ENCODE measurements at regions not wholly inside any gene's neighbourhood (a gene's known extent, or its start where the extent isn't known, plus 50 kb on each side); places are given as distances from the start of the nearest gene placed in this dataset.

DNA sequence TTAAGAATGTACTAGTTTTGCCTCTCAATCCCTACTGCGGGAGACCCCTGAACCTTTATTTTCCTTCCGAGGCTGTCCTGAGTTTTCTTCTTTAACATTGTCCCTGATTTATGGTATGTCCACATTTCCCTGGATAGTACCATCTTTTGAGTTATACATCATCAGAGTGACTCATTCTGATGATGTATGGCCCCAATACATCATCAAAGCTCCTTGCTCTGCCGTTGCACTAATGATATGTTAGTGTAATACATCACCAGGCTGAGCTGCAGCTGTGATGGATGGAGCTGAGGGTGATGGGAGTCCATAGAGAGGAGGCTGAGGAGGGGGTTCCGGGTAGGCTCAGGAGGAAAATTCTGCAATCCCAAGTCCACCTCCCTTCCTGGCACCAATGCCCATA lies 986.5 kb downstream of the KCNMA1 start:
- no peaks in the 10 kb centered on the region for H3K9me3 ChIP-seq (ENCODE audit: control insufficient read depth in 4 of 4, low read length in 3 of 4)
- H3K4me3 ChIP-seq (ENCODE audit: low read depth in 1 of 3, low read length in 3 of 3): no peak overlapping the region
- H3K27ac ChIP-seq (ENCODE audit: low read depth in 1 of 2, low read length in 2 of 2): no peak overlapping the region
- peaks cover 0 to 4% (median 0%) of the 10 kb centered on the region in 4 donors for H3K27me3 ChIP-seq (ENCODE audit: control insufficient read depth in 4 of 4, insufficient read depth in 4 of 4, low read length in 3 of 4)
- no peaks in the 10 kb centered on the region for H3K4me1 ChIP-seq (ENCODE audit: control insufficient read depth in 4 of 4, insufficient read depth in 4 of 4, low read length in 3 of 4)
- H3K9ac ChIP-seq (ENCODE audit: low read depth in 1 of 2, low read length in 2 of 2): no peak overlapping the region
- WGBS: 77% methylated on average over 4 of the region's 4 CpGs
- TF ChIP-seq HNF4A (conservative IDR thresholded peaks at IDR 0.05): no peak
- TF ChIP-seq NR2F2 (IDR thresholded peaks at IDR 0.05): no peak
- no peak for TF ChIP-seq FOXA1 (IDR thresholded peaks at IDR 0.05)
- TF ChIP-seq FOXA2 (IDR thresholded peaks at IDR 0.05): no peak
- TF ChIP-seq RXRA (IDR thresholded peaks at IDR 0.05): no peak
- TF ChIP-seq HNF4G (IDR thresholded peaks at IDR 0.05): no peak
- no peak for TF ChIP-seq SP1 (IDR thresholded peaks at IDR 0.05)
- DNase-seq (ENCODE audit: low spot score): no peak
- no peaks in the 10 kb centered on the region for H3K36me3 ChIP-seq (ENCODE audit: control insufficient read depth in 4 of 4, insufficient read depth in 3 of 4, low read depth in 1 of 4, low read length in 3 of 4)

DNA sequence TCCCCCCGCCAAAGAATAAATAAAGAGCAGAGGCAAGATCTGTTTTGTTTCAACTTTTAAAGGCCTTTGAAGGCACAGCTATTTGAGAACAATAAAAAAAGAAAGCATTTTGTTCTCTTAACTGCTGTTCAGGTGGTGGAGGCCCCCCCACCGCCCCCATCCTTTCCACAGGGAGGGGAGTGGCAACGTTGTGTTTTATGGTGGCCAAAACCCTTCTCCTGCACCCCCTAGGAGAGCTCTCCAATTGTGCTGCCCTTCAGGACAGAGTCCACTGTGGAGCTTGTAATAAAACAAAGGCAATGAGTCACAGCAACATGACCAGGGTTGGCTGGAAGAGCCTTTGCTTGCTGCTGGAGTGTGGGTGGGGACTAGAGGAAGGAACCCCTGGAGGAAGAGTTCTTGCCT lies 987.9 kb downstream of the KCNMA1 start:
- WGBS: 51% methylated on average over 3 of the region's 3 CpGs
- no peak overlapping the region for H3K4me3 ChIP-seq (ENCODE audit: low read depth in 1 of 3, low read length in 3 of 3)
- H3K27ac ChIP-seq (ENCODE audit: low read depth in 1 of 2, low read length in 2 of 2): no peak overlapping the region
- TF ChIP-seq RAD21 (IDR thresholded peaks at IDR 0.05) (no peak), JUND (IDR thresholded peaks at IDR 0.05) (no peak), EGR1 (IDR thresholded peaks at IDR 0.05; ENCODE audit: low read depth in 2 of 2) (no peak)
- H3K9ac ChIP-seq (ENCODE audit: low read depth in 1 of 2, low read length in 2 of 2): no peak overlapping the region
- no peaks in the 10 kb centered on the region for H3K4me1 ChIP-seq (ENCODE audit: control insufficient read depth in 4 of 4, insufficient read depth in 4 of 4, low read length in 3 of 4)
- H3K9me3 ChIP-seq (ENCODE audit: control insufficient read depth in 4 of 4, low read length in 3 of 4): no peaks in the 10 kb centered on the region
- H3K36me3 ChIP-seq (ENCODE audit: control insufficient read depth in 4 of 4, insufficient read depth in 3 of 4, low read depth in 1 of 4, low read length in 3 of 4): no peaks in the 10 kb centered on the region
- DNase-seq (ENCODE audit: low spot score): no peak
- peaks cover 0 to 3% (median 0%) of the 10 kb centered on the region in 4 donors for H3K27me3 ChIP-seq (ENCODE audit: control insufficient read depth in 4 of 4, insufficient read depth in 4 of 4, low read length in 3 of 4)

DNA sequence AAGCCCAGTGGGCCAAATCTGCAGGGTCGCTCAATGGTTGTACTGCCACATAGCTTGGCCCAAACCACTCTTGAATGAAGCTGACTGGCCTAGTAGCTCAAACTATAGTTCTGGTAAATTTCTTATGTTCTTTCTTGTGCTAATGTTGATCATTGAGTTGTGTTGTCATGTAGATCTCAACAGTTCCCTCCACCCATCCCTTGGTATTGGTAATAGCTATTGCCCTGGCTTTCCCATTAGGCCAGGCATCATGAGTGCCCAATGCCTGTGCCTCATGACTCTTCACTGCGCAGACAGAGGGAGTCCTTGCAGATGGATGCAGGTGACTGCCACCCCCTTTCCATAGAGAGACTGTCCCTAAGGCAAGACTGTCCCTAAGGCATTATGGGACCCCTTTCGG lies 988.4 kb downstream of the KCNMA1 start:
- peaks cover 0 to 3% (median 0%) of the 10 kb centered on the region in 4 donors for H3K27me3 ChIP-seq (ENCODE audit: control insufficient read depth in 4 of 4, insufficient read depth in 4 of 4, low read length in 3 of 4)
- no peak overlapping the region for H3K9ac ChIP-seq (ENCODE audit: low read depth in 1 of 2, low read length in 2 of 2)
- 85% methylated on average over 3 of the region's 3 CpGs for WGBS
- H3K4me1 ChIP-seq (ENCODE audit: control insufficient read depth in 4 of 4, insufficient read depth in 4 of 4, low read length in 3 of 4): no peaks in the 10 kb centered on the region
- no peaks in the 10 kb centered on the region for H3K9me3 ChIP-seq (ENCODE audit: control insufficient read depth in 4 of 4, low read length in 3 of 4)
- H3K36me3 ChIP-seq (ENCODE audit: control insufficient read depth in 4 of 4, insufficient read depth in 3 of 4, low read depth in 1 of 4, low read length in 3 of 4): no peaks in the 10 kb centered on the region
- H3K4me3 ChIP-seq (ENCODE audit: low read depth in 1 of 3, low read length in 3 of 3): no peak overlapping the region
- no peak for DNase-seq (ENCODE audit: low spot score)
- no peak overlapping the region for H3K27ac ChIP-seq (ENCODE audit: low read depth in 1 of 2, low read length in 2 of 2)
- TF ChIP-seq, protein P1, sequence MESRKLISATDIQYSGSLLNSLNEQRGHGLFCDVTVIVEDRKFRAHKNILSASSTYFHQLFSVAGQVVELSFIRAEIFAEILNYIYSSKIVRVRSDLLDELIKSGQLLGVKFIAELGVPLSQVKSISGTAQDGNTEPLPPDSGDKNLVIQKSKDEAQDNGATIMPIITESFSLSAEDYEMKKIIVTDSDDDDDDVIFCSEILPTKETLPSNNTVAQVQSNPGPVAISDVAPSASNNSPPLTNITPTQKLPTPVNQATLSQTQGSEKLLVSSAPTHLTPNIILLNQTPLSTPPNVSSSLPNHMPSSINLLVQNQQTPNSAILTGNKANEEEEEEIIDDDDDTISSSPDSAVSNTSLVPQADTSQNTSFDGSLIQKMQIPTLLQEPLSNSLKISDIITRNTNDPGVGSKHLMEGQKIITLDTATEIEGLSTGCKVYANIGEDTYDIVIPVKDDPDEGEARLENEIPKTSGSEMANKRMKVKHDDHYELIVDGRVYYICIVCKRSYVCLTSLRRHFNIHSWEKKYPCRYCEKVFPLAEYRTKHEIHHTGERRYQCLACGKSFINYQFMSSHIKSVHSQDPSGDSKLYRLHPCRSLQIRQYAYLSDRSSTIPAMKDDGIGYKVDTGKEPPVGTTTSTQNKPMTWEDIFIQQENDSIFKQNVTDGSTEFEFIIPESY (IDR thresholded peaks at IDR 0.05): no peak
- TF ChIP-seq, protein P2, sequence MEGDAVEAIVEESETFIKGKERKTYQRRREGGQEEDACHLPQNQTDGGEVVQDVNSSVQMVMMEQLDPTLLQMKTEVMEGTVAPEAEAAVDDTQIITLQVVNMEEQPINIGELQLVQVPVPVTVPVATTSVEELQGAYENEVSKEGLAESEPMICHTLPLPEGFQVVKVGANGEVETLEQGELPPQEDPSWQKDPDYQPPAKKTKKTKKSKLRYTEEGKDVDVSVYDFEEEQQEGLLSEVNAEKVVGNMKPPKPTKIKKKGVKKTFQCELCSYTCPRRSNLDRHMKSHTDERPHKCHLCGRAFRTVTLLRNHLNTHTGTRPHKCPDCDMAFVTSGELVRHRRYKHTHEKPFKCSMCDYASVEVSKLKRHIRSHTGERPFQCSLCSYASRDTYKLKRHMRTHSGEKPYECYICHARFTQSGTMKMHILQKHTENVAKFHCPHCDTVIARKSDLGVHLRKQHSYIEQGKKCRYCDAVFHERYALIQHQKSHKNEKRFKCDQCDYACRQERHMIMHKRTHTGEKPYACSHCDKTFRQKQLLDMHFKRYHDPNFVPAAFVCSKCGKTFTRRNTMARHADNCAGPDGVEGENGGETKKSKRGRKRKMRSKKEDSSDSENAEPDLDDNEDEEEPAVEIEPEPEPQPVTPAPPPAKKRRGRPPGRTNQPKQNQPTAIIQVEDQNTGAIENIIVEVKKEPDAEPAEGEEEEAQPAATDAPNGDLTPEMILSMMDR (IDR thresholded peaks at IDR 0.05; ENCODE audit: low read depth, low read length, missing input control): no peak
- TF ChIP-seq, protein P3, sequence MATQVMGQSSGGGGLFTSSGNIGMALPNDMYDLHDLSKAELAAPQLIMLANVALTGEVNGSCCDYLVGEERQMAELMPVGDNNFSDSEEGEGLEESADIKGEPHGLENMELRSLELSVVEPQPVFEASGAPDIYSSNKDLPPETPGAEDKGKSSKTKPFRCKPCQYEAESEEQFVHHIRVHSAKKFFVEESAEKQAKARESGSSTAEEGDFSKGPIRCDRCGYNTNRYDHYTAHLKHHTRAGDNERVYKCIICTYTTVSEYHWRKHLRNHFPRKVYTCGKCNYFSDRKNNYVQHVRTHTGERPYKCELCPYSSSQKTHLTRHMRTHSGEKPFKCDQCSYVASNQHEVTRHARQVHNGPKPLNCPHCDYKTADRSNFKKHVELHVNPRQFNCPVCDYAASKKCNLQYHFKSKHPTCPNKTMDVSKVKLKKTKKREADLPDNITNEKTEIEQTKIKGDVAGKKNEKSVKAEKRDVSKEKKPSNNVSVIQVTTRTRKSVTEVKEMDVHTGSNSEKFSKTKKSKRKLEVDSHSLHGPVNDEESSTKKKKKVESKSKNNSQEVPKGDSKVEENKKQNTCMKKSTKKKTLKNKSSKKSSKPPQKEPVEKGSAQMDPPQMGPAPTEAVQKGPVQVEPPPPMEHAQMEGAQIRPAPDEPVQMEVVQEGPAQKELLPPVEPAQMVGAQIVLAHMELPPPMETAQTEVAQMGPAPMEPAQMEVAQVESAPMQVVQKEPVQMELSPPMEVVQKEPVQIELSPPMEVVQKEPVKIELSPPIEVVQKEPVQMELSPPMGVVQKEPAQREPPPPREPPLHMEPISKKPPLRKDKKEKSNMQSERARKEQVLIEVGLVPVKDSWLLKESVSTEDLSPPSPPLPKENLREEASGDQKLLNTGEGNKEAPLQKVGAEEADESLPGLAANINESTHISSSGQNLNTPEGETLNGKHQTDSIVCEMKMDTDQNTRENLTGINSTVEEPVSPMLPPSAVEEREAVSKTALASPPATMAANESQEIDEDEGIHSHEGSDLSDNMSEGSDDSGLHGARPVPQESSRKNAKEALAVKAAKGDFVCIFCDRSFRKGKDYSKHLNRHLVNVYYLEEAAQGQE (IDR thresholded peaks at IDR 0.05): no peak
- TF ChIP-seq YY1 (IDR thresholded peaks at IDR 0.05): no peak
- TF ChIP-seq, protein P4, sequence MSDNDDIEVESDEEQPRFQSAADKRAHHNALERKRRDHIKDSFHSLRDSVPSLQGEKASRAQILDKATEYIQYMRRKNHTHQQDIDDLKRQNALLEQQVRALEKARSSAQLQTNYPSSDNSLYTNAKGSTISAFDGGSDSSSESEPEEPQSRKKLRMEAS (IDR thresholded peaks at IDR 0.05): no peak
- TF ChIP-seq TAF1 (conservative IDR thresholded peaks at IDR 0.05): no peak
- TF ChIP-seq FOXA1 (IDR thresholded peaks at IDR 0.05): no peak
- TF ChIP-seq SP1 (IDR thresholded peaks at IDR 0.05): no peak
- TF ChIP-seq NR2F2 (IDR thresholded peaks at IDR 0.05): no peak
- TF ChIP-seq RAD21 (IDR thresholded peaks at IDR 0.05): no peak
- no peak for TF ChIP-seq FOXA2 (IDR thresholded peaks at IDR 0.05)
- no peak for TF ChIP-seq RXRA (IDR thresholded peaks at IDR 0.05)
- TF ChIP-seq HNF4A (conservative IDR thresholded peaks at IDR 0.05): no peak
- no peak for TF ChIP-seq JUND (IDR thresholded peaks at IDR 0.05)
